Fibroblast of skin of right biceps (primary cell): ENCODE measurements at regions not wholly inside any gene's neighbourhood (a gene's known extent, or its start where the extent isn't known, plus 50 kb on each side); places are given as distances from the start of the nearest gene placed in this dataset.
A peak's percentile ranks its signal among the peaks of the same experiment; 100 is the strongest.
"Not testable (repeated sequence)": the region's sequence is repeated elsewhere in the genome, so short reads cannot be mapped to it uniquely, and the experiment has no call there.

Source experiments
- DNase-seq: peaks from one replicate; pipeline ENCODE4 v3.0.0-alpha.2; 2013

DNA sequence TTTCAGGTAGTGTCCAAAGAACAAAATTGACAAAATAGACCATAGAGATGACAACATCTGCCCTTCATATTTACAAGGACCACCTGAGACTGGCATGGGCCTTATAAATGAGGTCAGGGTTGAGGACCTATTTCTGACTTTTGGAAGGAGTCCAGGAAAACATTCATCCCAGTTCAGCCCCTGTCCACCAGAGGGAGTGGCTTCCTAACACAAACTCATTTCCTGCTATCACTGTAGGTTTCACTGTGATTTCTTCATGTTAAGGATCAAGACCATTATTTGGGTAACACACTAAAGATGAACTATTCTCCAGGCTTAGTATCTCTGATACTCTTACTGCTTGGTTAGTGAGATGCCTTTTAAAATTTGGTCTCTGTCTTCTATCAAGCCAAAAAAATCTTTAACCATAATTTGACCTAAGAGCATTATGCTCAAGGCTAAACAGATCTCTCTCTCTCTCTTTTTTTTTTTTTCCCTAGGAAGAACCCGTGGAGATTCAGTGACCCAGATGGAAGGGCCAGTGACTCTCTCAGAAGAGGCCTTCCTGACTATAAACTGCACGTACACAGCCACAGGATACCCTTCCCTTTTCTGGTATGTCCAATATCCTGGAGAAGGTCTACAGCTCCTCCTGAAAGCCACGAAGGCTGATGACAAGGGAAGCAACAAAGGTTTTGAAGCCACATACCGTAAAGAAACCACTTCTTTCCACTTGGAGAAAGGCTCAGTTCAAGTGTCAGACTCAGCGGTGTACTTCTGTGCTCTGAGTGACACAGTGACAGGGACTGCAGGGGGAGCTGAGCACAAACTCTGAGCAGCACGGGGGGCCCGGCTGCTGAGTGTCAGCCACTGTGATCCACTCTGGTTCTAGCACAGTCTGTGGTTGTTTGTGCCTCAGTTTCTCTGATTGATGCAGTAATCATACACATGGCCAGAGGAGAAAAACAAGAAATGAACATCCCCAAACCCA lies 267.6 kb upstream of the OR4E1 start:
- no peak for DNase-seq

DNA sequence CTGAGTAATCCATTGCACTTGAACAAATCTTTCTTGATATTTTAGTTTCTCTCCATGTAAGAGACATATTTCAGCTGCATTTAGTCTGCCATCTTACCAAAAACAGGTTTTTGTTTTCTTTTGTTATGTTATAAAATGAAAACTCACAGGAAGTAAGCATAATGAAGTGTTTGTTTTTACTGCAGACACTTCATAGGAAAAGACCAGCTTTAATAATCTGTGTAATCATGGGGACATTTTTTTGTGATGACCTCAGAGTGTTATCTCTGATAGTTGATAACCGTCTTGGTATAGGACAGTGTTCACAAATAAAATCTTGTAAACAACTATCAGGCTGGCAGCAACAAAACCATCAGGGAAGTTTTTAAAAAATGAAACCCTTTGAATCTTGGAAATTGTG lies 266.2 kb upstream of the OR4E1 start:
- no peak for DNase-seq

DNA sequence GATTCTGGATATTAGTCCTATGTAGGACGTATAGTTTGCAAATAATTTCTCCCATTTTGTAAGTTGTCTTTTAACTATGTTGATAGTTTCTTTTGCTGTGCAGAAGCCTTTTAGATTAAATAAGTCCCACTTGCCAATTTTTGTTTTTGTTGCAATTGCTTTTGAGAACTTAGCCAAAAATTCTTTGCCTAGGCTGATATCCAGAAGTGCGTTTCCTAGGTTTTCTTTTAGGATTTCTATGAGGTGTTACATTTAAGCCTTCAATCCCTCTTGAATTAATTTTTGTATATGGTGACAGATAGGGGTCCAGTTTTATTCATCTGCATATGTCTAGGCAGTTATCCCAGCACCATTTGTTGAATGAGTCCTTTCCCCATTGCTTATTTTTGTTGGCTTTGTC lies 264.4 kb upstream of the OR4E1 start:
- DNase-seq = no peak

DNA sequence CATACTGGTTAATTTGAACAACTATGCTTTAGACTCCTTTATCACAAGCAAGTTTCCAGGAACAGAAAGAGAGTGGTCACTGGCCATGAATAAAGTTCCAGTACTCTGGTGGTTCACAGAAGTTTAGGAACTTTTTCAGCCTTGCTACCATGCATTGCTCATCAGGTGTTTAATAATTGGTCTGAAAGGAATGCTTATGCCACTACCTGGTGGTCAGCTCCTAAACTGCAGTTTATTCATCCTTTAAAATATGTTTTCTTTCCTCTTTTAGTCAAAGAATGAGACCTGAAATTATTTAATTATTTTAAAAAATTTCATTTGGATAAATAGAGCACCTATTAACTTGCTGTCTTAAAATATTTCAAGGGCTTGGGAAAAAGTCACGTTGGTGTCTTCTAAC lies 260.1 kb upstream of the OR4E1 start:
- DNase-seq = no peak

DNA sequence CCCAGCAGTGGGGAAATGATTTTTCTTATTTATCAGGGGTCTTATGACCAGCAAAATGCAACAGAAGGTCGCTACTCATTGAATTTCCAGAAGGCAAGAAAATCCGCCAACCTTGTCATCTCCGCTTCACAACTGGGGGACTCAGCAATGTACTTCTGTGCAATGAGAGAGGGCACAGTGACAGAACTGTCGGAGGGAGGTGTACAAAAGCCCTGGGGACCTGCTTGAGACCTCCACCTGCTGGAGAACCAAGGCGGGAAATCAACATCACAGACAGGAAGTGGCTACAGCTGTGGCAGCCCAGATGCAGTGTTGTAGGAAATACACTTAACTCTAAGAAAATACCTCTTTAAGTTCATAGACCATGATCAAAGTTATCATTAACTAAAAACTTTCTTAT lies 250.9 kb upstream of the OR4E1 start:
- DNase-seq = no peak

DNA sequence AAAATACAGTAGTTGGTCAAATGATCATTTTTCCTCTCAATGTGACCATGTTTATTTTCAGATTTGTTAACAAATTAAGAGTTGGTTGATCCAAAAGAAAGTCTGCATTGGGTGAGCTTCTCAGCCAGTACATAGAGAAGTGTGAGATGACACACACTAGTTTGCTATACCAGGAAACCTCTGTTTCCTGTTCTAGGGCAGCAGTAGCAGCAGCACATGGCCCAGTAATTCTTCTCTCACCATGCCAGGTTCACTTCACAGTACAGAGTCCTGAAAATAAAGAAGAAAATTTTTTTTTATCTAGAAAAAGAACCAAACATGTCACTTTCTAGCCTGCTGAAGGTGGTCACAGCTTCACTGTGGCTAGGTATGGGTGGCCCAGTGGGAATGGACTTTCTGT lies 250.2 kb upstream of the OR4E1 start:
- no peak for DNase-seq

DNA sequence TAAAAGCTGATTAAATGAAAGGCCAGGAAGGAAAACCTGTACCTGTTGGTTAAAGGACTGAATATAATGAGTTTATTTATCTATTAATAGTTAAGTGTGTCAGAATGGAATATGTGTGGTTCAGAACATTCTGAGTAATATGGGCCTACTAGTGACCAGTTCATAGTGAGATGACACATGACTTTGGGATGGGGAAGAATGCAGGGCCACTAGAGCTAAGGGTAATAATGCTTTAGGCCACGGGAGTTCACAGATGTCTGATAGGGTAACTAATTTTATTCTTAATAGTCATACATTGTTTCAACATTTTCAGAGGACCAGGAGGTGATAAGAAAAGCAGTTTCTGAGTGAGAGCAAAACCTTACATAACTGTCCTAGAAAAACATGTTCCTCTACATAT lies 247.8 kb upstream of the OR4E1 start:
- no peak for DNase-seq

DNA sequence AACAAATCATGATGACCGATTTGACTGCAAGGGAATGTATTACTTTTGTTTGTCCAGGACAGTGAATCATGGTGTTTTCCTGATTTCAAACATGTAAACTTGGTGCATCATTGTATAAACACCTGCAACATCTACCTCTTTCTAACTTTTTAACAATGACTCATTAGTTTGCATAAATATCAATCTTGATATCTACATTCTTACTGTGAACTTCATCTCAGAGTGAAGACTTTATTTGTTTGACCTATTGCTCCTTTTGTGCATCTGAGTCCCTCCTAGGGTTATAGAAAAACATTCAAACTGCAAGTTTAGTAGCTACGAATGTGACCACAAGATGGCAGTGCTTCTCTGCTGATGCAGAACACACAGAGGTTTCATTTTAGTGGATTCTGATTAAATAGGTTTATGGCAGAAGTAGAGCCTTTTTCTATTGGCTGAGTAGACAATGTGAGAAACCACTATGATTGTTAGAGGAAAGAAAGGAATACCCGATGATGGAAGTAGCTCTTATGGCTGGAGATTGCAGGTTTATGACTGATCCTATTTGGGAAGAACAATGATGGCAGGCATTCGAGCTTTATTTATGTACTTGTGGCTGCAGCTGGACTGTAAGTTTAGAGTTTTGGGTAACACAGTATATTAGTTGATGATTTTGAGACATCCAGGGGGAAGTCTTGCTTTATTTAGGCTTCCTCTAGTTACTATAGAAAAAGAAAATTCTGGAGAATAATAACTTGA lies 244.2 kb upstream of the OR4E1 start:
- peak; percentile 13 for DNase-seq

DNA sequence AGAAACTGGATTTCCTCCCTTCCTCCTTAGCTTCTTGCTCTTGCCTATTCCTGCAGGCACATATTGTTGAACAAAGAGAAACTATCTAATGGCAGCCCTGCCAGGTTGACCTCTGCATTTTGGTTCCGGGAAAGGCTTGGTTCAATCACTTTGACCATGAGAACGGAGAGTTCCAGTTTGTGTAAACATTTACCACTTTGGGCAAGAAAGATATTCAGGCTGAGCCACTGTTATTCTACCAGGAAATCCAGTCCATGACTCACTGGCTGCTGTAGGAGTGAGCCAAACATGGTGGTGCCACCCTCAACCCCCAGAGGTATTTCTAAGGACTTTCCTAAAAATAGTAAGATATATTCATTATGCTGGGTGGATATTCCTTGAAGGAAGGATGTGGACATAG lies 242.2 kb upstream of the OR4E1 start:
- DNase-seq = no peak

DNA sequence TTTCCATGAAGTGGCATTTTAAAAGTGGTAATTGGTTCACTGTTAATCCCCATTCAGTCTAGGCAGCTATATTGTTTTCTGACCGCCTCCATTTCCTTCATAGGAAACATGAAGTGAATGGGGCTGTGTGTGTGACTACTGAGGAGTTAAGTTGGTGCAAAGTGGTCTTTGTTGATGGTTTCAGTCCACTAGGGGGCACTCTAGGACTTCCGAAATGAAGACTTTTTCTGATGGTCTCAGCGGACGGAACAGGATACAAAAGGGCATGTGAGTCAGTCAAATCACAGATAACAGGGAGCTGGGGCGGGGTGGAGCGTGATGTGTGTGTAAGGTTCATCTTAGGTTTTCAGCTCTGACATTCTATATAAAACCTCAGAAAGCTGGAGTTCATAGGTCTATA lies 240.1 kb upstream of the OR4E1 start:
- peak; percentile 57 for DNase-seq

DNA sequence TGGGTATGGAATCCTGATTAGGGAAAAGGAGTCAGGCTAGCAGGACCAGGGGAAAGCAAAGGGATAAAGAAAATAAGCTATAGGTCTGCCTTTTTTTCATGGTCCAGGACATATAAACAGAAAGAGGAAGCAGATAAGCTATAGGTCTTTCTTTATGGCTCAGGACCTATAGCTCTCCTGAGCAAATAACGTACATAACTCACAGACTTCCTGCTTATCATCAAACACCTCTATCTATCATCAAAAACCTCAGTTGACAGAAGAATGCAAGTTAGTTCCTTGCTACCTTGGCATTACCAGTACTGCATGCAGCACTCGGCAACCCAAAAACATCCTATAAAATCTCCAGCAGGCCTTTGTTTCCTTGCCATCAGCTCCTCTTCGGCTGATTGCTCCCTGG lies 238.7 kb upstream of the OR4E1 start:
- no peak for DNase-seq

DNA sequence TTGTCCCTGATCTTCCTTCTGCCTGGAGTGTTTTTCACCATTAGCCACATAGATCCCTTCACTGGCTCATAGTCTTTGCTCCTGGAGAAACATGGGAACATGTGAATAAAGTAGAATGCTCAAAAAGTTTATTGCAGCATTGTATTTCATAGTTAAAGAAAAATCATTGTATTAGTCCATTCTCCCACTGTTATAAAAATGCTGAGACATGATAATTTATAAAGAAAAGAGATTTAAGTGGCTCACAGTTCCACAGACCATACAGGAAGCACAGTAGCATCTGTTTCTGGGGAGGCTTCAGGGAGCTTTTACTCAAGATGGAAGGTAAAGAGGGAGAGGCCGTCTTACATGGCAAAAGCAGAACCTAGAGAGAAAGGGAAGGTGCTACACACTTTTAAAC lies 238.3 kb upstream of the OR4E1 start:
- DNase-seq = no peak

DNA sequence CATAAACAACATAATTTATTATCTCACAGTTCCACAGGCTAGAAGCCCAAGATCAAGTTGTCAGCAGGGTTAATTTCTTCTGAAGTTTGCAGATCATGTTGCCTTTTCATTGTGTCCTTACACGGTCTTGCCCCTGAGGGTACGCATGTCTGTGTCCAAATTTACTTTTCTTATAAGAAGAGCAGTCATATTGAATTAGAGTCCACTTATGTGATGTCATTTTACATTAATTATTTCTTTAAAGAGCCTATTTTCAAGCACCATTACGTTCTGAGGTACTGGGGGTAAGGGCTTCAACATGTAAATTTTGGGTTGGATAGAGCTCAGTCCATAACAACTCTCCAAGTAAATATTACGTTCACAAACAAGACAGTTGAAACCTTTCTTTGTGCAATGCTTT lies 236.6 kb upstream of the OR4E1 start:
- no peak for DNase-seq

DNA sequence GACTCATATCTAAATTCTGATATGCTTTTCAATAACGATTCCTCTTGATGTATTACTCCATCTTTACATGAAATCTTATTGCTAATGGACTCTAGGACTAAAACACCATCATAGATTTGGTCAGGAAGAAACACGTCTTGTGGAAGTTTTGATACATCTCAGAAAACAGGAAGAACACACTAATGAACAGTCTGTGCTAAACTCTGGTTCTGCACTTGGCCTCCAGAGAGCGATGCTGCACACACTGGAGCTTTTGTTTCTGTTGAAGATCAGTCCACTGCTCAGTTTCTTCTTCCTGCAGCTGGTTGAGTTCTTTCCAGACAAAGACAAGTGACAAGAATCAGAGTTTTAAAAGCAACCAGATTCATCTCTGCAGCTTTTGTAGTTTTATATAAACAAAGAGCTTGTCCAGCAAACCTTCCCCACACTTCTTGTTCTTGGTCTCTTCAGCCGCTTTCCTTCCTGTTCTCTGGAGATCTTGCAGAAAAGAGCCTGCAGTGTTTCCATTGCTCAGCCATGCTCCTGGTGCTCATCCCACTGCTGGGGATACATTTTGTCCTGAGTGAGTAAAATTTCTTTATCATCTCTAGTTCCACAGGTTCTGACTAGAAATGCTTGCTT lies 229.1 kb upstream of the OR4E1 start:
- no peak for DNase-seq

DNA sequence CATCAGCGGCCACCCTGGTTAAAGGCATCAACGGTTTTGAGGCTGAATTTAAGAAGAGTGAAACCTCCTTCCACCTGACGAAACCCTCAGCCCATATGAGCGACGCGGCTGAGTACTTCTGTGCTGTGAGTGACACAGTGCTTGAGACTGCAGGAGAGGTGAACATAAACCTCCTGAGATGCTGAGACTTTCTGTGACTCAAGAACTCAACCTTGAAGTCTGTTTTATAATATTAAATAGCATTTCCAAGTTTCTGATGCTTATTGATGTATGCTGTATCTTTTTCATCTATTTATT lies 221.2 kb upstream of the OR4E1 start:
- DNase-seq = not testable (repeated sequence)

DNA sequence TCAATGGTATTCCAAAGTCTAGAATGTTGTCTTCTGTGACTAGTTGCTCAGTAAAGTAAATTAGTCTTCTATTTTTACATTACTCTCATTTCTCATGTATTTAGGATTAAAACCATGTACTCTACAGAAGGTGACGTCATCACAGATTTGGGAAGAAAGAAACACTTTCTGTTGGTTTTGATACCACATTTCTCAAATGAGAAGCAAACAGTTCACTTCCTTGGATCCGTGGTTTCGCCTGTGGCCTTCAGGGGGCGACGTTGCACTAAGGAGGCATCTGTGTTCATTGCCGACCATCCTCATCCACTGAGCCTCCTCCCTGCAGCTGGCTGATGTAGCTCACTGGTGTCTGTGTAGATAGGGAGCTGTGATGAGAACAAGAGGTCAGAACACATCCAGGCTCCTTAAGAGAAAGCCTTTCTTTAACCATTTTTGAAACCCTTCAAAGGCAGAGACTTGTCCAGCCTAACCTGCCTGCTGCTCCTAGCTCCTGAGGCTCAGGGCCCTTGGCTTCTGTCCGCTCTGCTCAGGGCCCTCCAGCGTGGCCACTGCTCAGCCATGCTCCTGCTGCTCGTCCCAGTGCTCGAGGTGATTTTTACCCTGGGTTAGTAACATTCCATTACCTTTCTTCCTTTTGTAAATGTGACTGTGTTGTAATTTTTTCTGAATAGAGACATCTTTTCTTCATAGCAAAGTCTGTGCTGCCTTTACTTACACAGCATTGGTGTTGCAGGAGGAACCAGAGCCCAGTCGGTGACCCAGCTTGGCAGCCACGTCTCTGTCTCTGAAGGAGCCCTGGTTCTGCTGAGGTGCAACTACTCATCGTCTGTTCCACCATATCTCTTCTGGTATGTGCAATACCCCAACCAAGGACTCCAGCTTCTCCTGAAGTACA lies 220.6 kb upstream of the OR4E1 start:
- DNase-seq = no peak

DNA sequence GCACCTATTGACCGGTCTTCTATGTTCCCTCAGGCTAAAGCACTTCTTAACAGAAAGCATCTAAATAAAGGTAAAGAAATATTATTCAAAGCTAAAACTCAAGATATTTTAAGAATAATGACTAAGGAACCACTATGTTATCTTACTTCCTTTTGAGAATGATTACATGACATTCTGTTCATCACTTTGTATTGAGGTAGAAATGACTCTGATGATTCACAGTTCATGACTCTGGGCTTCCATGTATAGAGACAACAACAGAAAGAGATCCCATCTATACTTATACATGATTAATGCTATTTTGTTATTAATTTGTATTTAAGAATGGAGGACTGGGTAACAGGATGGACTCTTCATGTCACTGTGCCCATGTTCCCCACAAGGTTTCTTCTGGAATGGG lies 218.3 kb upstream of the OR4E1 start:
- DNase-seq = no peak

DNA sequence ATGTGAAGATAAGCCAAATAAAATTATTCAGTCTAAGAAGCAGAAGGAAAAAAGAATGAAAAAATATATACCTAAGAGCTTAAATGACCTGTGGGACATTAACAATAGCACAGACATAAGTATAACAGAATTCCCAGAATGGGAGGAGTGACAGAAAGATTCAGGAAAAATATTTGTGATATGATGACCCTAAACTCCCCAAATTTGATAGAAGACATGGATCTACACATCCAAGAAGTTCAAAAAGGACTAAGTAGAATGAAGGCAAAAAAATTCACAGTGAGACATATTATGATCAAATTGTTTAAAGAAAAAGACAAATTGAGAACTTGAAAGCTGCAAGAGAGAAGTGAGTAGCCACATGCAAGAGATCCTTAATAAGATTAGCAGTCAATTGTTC lies 211.4 kb upstream of the OR4E1 start:
- DNase-seq = no peak

DNA sequence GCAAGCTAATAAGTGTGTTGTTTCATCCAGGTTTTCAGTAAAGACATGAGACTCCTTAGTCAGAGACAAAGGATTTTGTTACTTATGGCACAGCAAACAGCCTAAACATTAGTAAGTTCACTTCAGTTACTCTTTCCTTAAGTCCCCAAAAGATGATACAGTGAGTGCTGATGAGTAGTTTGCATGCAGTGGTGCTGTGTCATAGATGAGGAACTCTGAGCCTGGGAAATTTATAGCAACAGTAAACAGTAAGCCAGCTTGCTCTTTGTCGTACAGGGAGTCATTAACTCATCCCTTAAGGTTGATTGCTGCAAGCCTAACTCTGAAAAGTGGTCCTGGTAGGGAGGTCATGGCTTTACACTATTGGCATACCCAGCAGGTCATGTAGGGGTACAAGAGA lies 208.6 kb upstream of the OR4E1 start:
- DNase-seq = peak; percentile 34

DNA sequence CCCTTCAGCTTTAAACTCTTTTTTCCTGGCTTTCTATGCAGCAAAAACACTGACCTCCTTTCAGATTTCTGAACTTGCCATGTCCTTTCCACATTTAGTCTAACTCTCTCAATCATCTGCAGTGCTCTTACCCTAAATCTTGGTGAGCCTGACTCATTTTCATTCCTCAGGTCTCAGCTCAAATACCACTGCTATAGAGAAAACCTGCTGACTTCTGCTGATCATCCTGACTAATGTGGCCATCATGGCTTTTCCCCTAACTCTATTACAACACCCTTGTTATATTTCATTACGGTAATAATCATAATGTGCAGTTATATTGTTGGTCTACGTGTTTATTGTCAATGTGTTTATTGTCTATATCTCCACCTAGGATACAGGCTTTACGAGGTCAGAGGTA lies 207.3 kb upstream of the OR4E1 start:
- peak; percentile 6 for DNase-seq

DNA sequence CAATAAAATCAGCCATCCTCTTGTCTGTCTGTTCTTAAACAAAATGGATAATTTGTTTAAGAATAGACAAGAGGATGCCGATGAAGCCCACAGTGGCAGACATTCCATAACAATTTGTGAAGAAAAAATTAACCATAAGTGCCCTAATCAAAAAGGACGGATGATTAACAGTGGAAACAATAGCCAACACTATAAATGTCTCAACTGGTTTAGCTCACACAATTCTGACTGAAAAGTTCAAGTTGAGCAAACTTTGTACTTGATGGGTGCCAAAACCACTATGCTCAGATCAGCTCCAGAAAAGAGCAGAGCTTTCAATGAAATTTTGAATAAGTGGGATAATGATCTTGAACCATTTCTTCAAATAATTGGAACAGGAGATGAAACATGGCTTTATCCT lies 202.2 kb upstream of the OR4E1 start:
- no peak for DNase-seq

DNA sequence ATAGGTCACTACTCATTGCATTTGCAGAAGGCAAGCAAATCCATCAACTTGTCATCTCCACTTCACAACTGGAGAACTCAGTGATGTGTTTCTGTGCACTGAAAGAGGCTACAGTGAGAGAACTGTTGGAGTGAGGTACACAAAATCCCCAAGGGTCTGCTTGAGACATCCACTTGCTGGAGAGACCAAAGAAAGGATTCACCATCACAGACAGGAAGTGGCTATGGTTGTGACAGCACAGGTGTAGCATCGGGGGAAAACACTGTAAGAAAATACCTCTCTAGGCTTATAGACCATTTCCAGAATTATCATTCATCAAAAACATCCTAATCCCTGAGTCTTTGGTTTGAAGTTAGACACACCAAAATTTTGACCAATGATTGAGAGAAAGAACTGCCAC lies 201.3 kb upstream of the OR4E1 start:
- DNase-seq = no peak

DNA sequence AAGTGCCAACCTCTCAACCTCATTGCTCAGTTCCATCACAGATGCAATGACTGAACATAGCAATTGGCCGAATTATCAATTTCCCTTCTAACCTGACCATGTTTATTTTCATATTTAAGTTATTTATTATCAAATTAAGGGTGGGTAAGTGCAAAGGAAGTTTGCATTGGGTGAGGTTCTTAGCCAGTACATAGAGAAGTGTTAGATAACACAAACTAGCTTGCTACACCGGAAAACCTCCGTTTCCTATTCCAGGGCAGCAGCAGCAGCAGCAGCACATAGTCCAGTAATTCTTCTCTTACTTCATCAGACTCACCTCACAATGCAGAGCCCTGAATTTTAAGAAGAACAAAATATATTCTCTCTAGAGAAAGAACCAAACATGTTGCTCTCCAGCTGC lies 200.5 kb upstream of the OR4E1 start:
- DNase-seq = no peak
